GM12865 (cell line): ENCODE measurements at regions not wholly inside any gene's neighbourhood (a gene's known extent, or its start where the extent isn't known, plus 50 kb on each side); places are given as distances from the start of the nearest gene placed in this dataset.

Experiments
- DNase-seq: peaks from one replicate; pipeline ENCODE4 v3.0.0; 2010; ENCODE audit warnings: low read depth
- H3K4me3 ChIP-seq: 2 replicates; pipeline ENCODE4 v1.5.1; 2011; ENCODE audit warnings: mild to moderate bottlenecking, low read depth, low read length, control low read depth
- CTCF ChIP-seq: IDR thresholded peaks from 2 replicates; pipeline ENCODE4 v1.5.1; 2011; ENCODE audit warnings: low read length, control low read depth, low read depth, inconsistent platforms; ENCODE audit not compliant: insufficient read depth; ENCODE audit errors: missing control alignments

- no peak for TF ChIP-seq CTCF
- no peak for DNase-seq
- H3K4me3 ChIP-seq, result no peak overlapping the region
Measured at GRCh38 chr4:148962539-148963290, 520.5 kb upstream of the NR3C2 start.

- no peak overlapping the region for H3K4me3 ChIP-seq
- no peak for DNase-seq
- TF ChIP-seq CTCF, result no peak
Measured at GRCh38 chr4:148961526-148961925, 519.3 kb upstream of the NR3C2 start.

GRCh38 chr4:148958317-148958716 lies 516.1 kb upstream of the NR3C2 start:
- TF ChIP-seq CTCF, result no peak
- no peak for DNase-seq
- no peak overlapping the region for H3K4me3 ChIP-seq

GRCh38 chr4:148955564-148956297 lies 513.5 kb upstream of the NR3C2 start:
- H3K4me3 ChIP-seq, result no peak overlapping the region
- DNase-seq, result no peak
- no peak for TF ChIP-seq CTCF

GRCh38 chr4:148954011-148954749 lies 512.0 kb upstream of the NR3C2 start:
- no peak for TF ChIP-seq CTCF
- DNase-seq, result no peak
- no peak overlapping the region for H3K4me3 ChIP-seq

- no peak for DNase-seq
- no peak for TF ChIP-seq CTCF
- no peak overlapping the region for H3K4me3 ChIP-seq
Measured at GRCh38 chr4:148951346-148951745, 509.1 kb upstream of the NR3C2 start.
